Endometrium (tissue), 2 donors: ENCODE measurements at regions not wholly inside any gene's neighbourhood (a gene's known extent, or its start where the extent isn't known, plus 50 kb on each side); places are given as distances from the start of the nearest gene placed in this dataset.
A peak's percentile ranks its signal among the peaks of the same experiment; 100 is the strongest.

Experiments used
- FAIRE-seq: peaks from 2 replicates; lab custom pipeline; 2012; peaks lifted over from hg19 to GRCh38; lab: Jason Lieb, UNC
- donor health status: control.
- donor health status: control.

- no peak for FAIRE-seq
Observed at GRCh38 chr7:86947929-86948328, 111.5 kb downstream of the ELAPOR2 start.

- no peak for FAIRE-seq
Observed at GRCh38 chr7:86943447-86943846, 116.0 kb downstream of the ELAPOR2 start.

- no peak for FAIRE-seq
Observed at GRCh38 chr7:86942995-86943394, 116.5 kb downstream of the ELAPOR2 start.

- no peak for FAIRE-seq
Observed at GRCh38 chr7:86942081-86942480, 117.4 kb downstream of the ELAPOR2 start.

GRCh38 chr7:86939197-86939814 lies 120.1 kb downstream of the ELAPOR2 start:
- peak; percentile 58 for FAIRE-seq

- no peak for FAIRE-seq
Observed at GRCh38 chr7:86937363-86937878, 122.0 kb downstream of the ELAPOR2 start.

GRCh38 chr7:86933295-86933845 lies 126.1 kb downstream of the ELAPOR2 start:
- no peak for FAIRE-seq

- no peak for FAIRE-seq
Observed at GRCh38 chr7:86932038-86932512, 127.4 kb downstream of the ELAPOR2 start.

- FAIRE-seq: no peak
Observed at GRCh38 chr7:86931439-86931838, 128.0 kb downstream of the ELAPOR2 start.

- FAIRE-seq: no peak
Observed at GRCh38 chr7:86930554-86931307, 128.7 kb downstream of the ELAPOR2 start.

GRCh38 chr7:86929293-86930109 lies 130.0 kb downstream of the ELAPOR2 start:
- no peak for FAIRE-seq

GRCh38 chr7:86928308-86928707 lies 131.1 kb downstream of the ELAPOR2 start:
- FAIRE-seq: no peak

GRCh38 chr7:86926732-86927131 lies 132.7 kb downstream of the ELAPOR2 start:
- FAIRE-seq: no peak

- FAIRE-seq: no peak
Observed at GRCh38 chr7:86925221-86925620, 134.2 kb downstream of the ELAPOR2 start.

- peak; percentile 26 for FAIRE-seq
Observed at GRCh38 chr7:86923527-86923926, 135.9 kb downstream of the ELAPOR2 start.

- no peak for FAIRE-seq
Observed at GRCh38 chr7:86920154-86920553, 139.3 kb downstream of the ELAPOR2 start.

GRCh38 chr7:86918245-86918644 lies 141.2 kb downstream of the ELAPOR2 start:
- no peak for FAIRE-seq

- no peak for FAIRE-seq
Observed at GRCh38 chr7:86916277-86916825, 143.1 kb downstream of the ELAPOR2 start.

GRCh38 chr7:86914551-86914950 lies 144.9 kb downstream of the ELAPOR2 start:
- peak; percentile 54 for FAIRE-seq
